ENCODE measurements at regions not wholly inside any gene's neighbourhood (a gene's known extent, or its start where the extent isn't known, plus 50 kb on each side); places are given as distances from the start of the nearest gene placed in this dataset.
"Not testable (repeated sequence)": the region's sequence is repeated elsewhere in the genome, so short reads cannot be mapped to it uniquely, and the experiment has no call there.

- not testable (repeated sequence) for TF ChIP-seq EZH2 (IDR thresholded peaks at IDR 0.05; ENCODE audit: borderline replicate concordance, low read length); CTCF (IDR thresholded peaks at IDR 0.05; ENCODE audit: low read length)
Observed at GRCh38 chr12:67719303-67719702, 70.8 kb downstream of the DYRK2 start.

Data from OCI-LY1 (cell line).